ENCODE measurements at regions not wholly inside any gene's neighbourhood (a gene's known extent, or its start where the extent isn't known, plus 50 kb on each side); places are given as distances from the start of the nearest gene placed in this dataset.

DNA sequence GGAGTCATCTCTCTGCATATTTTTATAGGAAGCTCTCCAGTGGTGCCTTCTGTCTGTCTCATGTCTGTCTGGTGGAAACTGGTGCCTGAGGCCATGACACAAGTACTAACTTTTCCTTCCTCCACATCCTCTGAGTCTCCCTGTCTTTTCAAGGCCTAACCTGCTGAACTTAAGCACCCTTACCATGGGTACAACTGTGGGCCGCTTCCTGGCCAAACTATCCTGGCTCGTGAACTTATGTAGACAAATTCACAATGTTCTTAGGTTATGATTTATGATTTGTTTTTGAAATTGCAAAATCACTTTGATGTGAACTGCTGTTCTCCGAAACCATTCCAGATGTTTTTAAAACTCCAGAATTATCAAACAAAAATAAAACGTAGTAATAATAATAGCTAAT, 804.5 kb upstream of the POU3F3 start:
- TF ChIP-seq, protein P1, sequence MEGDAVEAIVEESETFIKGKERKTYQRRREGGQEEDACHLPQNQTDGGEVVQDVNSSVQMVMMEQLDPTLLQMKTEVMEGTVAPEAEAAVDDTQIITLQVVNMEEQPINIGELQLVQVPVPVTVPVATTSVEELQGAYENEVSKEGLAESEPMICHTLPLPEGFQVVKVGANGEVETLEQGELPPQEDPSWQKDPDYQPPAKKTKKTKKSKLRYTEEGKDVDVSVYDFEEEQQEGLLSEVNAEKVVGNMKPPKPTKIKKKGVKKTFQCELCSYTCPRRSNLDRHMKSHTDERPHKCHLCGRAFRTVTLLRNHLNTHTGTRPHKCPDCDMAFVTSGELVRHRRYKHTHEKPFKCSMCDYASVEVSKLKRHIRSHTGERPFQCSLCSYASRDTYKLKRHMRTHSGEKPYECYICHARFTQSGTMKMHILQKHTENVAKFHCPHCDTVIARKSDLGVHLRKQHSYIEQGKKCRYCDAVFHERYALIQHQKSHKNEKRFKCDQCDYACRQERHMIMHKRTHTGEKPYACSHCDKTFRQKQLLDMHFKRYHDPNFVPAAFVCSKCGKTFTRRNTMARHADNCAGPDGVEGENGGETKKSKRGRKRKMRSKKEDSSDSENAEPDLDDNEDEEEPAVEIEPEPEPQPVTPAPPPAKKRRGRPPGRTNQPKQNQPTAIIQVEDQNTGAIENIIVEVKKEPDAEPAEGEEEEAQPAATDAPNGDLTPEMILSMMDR (IDR thresholded peaks at IDR 0.05; ENCODE audit: insufficient read depth, low read depth, low read length, missing control alignments): no peak
- DNase-seq (ENCODE audit: low read depth): no peak
- no peak overlapping the region for H3K4me3 ChIP-seq (ENCODE audit: low read depth, low read length)

DNA sequence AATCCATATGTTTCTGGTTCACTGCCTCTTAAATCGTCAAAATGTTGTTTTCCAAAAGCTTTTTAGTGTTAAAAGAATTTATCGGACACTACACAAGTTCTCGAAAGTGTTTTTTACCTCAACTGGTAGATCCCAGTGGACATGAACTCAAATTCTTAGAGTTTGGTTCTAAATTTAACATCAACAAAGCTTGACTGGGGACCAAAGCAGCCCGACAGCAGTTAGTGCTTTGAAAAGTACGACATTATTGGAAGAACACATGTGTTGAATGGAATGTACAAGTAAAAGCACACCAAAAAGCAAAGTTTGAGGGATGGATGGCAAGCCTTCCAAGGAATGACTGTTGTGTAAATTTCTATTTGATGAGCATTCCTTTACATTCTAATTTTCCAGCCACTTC, 803.9 kb upstream of the POU3F3 start:
- TF ChIP-seq, protein P1 (IDR thresholded peaks at IDR 0.05; ENCODE audit: insufficient read depth, low read depth, low read length, missing control alignments): no peak
- no peak for DNase-seq (ENCODE audit: low read depth)
- H3K4me3 ChIP-seq (ENCODE audit: low read depth, low read length): no peak overlapping the region

DNA sequence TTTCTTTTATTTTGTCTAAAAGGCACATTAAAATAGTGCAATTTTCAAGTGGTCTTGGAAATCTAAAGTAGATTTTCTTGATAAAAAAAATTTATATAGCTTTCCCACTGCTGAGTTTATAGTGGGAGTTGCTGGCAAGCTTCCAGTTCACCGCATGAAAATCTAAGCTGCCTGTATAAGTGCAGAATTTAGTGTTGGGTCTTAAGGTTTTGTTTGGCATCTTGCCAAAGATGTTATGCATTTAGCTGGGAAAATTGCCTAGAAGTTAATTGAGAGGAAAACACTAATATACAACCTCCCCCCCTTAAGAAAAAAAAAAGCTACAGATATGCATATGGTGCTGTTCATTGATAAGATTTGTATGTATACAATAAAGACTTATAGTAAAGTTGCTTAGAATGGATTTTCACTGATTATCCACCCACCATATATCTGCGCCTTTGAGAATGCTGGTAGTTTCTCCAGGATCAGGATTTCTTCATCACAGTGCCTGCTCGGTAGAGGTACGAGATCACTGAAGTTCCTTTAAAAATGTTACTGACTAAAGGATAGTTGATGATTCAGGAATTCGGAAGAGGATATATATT, 803.2 kb upstream of the POU3F3 start:
- TF ChIP-seq, protein P1 (IDR thresholded peaks at IDR 0.05; ENCODE audit: insufficient read depth, low read depth, low read length, missing control alignments): no peak
- no peak overlapping the region for H3K4me3 ChIP-seq (ENCODE audit: low read depth, low read length)
- DNase-seq (ENCODE audit: low read depth): no peak

DNA sequence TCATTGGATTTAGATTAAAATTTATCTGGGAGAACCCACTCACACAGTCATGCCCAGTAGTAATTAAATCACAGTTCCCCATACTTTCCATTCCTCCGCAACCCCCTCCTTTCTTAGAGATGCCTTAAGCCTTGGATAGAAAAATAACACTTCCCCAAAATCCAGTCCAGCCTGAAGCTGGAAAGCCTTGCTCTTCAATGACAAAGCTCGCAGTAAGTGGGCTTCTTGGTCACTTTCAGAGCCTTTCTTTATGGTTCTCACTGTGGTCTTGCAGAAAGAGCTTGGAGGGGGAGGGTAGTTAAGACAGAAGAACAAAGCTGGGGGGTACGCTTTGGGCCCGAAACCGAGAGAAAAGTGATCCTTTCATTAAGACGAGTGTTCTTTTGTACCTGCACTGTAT, 802.1 kb upstream of the POU3F3 start:
- no peak overlapping the region for H3K4me3 ChIP-seq (ENCODE audit: low read depth, low read length)
- DNase-seq (ENCODE audit: low read depth): no peak

DNA sequence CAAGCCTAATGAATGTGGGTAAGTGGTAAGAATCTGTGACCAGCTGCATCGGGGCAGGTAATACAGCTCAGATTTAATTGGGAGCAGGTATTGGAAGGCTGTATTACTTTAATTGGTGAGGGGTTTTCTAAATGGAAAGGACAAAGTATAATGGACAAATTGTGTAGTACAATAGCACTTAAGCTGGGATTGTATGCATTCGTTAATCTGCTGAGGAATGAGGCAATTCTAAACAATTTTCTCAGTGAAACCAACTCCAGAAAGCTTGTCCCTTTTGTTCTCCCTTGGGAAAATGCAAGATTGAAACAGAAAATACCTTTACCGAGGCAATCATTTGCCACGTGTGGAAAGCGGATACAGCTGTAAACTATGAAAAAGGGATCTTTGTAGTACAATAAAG, 801.6 kb upstream of the POU3F3 start:
- no peak for DNase-seq (ENCODE audit: low read depth)
- TF ChIP-seq, protein P1 (IDR thresholded peaks at IDR 0.05; ENCODE audit: insufficient read depth, low read depth, low read length, missing control alignments): no peak
- H3K4me3 ChIP-seq (ENCODE audit: low read depth, low read length): no peak overlapping the region

More for the DNA sequence above, 802.1 kb upstream of the POU3F3 start:
- TF ChIP-seq, protein P1 (IDR thresholded peaks at IDR 0.05; ENCODE audit: insufficient read depth, low read depth, low read length, missing control alignments): no peak

DNA sequence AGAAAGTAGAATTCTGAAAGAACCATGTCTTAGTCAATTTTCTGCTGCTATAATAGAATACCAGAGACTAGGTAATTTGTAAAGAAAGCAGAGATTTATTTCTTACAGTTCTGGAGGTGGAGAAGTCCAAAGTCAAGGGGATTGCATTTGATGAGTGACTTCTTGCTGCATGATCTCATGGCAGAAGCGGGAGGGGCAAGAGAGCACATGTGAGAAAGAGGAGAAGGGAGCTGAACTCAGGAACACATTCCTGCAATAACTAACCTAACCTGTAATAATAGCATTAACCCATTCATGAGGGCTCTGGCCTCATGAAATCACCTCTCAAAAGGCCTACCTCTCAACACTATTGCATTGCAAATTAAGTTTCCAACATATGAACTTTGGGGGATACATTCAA, 797.5 kb upstream of the POU3F3 start:
- no peak for DNase-seq (ENCODE audit: low read depth)
- TF ChIP-seq, protein P1 (IDR thresholded peaks at IDR 0.05; ENCODE audit: insufficient read depth, low read depth, low read length, missing control alignments): no peak

DNA sequence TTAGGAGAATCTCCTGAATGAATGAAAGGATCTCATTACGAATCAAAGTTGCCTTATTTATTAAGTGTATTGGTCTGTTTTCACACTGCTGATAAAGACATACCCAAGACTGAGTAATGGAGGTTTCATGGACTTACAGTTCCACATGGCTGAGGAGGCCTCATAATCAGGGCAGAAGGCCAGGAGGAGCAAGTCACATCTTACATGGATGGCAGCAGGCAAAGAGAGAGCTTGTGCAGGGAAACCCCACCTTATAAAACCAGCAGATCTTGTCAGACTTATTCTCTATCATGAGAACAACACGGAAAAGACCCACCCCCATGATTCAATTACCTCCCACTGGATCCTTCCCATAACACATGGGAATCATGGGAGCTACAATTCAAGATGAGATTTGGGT, 785.2 kb upstream of the POU3F3 start:
- DNase-seq (ENCODE audit: low read depth): no peak
- H3K4me3 ChIP-seq (ENCODE audit: low read depth, low read length): no peak overlapping the region
- TF ChIP-seq, protein P1 (IDR thresholded peaks at IDR 0.05; ENCODE audit: insufficient read depth, low read depth, low read length, missing control alignments): no peak

More for the DNA sequence above, 797.5 kb upstream of the POU3F3 start:
- H3K4me3 ChIP-seq (ENCODE audit: low read depth, low read length): no peak overlapping the region
